HG03095 (cell line): ENCODE measurements at regions not wholly inside any gene's neighbourhood (a gene's known extent, or its start where the extent isn't known, plus 50 kb on each side); places are given as distances from the start of the nearest gene placed in this dataset.
"Not testable (repeated sequence)": the region's sequence is repeated elsewhere in the genome, so short reads cannot be mapped to it uniquely, and the experiment has no call there.

ENCODE experiments used
- ATAC-seq: cut with Tn5 transposase; IDR thresholded peaks from one replicate; pipeline ENCODE4 v1.9.1; 2021; ENCODE audit warnings: moderate library complexity; ENCODE audit not compliant: unreplicated experiment

DNA sequence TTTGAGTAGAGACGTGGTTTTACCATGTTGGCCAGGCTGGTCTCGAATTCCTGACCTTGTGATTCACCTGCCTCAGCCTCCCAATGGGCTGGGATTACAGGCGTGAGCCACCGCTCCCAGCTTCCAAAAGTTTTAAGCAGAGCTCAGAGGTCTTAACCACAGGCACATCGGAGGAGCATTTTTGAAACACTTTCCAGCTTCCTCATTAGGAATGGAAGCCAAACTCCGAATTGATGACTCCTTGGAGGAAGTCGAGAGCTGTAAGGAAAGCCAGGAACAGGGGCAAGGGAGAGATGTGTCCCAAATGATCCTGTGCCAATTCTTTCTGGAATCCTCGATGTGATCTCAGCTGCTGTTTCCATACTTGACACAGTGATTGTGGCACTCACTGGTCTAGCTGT lies 56.2 kb upstream of the CCZ1B start:
- ATAC-seq = not testable (repeated sequence)

DNA sequence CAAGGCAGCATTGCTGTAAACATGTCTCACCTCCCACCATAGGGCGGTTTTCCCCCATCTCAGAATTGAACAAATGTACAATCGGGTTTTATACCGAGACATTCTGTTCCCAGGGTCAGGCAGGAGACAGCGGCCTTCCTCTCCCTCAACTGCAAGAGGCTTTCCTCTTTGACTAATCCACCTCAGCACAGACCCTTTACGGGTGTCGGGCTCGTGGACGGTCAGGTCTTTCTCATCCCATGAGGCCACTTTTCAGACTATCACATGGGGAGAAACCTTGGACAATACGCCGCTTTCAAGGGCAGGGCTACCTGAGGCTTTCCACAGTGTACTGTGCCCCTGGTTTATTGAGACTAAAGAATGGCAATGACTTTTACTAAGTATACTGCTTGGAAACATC lies 57.7 kb upstream of the CCZ1B start:
- not testable (repeated sequence) for ATAC-seq

DNA sequence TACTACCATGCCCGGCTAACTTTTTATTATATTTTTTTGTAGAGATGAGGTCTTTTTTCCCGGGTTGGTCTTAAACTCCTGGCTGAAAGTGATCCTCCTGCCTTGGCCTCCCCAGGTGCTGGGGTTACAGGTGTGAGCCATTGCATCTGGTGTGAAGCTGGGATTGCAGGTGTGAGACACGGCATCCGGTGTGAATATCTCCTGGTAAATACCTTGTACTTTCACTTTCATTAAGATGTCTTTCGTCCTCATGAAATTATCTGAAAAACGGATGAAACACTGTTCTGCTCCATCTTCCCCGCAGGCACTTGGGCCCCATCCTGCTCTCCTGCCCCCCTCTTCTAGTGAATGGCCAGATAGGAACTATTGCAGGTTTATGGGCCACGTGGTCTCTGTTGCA lies 60.1 kb upstream of the CCZ1B start:
- no peak for ATAC-seq

DNA sequence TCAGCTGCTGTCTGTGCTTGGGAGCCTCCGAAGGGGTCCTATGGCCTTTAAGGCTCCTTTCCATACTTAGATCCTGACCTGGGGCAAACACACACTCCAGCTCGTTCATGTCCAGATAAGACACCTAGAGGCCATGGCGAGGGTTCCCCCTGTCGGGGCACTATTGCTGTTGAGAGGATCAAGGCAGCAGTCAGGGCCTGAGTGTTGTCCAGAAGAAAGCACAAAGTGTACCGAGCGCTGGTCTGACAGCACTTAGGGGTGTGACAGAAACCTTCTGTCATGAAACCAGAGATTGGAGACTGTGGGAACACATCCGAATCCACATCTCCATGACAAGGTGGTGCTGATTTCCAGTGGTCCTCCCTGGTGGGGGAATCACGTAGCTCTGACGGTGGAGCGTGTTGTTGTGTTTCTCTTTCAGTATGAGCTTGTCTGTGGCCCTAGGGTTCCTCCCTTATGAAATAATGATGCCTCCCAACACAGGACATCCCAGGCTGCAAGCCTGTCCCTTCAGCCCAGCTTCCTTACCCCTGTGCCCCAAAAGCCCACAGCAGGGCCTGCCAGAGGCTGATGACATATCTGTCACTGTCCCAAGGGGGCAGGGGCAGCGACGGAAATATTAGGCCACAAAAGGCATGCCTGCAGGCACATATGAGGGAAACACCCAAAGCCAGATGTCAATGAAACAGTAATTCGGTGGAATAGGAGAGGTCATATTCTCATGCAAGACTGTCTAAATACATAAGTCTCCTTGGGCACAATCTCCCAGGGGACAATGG lies 62.4 kb upstream of the CCZ1B start:
- not testable (repeated sequence) for ATAC-seq

DNA sequence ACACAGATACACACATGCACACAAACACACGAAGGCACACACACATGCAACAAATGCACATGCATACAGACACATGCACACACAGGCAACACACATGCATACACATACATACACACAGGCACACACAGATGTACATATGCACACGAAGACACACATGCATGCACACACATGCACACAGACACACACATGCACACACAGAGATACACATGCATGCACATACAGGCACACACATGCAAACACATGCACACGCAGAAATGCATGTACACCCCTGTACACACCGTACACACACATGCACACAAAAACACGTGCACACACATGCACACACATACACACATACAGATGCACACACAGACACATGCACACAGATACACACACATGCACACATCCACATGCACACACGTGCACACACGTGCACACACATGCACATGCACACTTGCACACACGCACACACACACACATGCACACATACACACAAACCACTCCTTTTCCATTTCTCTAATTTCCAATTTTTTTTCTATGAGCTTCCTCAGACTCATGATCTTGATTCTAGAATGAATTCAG lies 63.3 kb upstream of the CCZ1B start:
- no peak for ATAC-seq

DNA sequence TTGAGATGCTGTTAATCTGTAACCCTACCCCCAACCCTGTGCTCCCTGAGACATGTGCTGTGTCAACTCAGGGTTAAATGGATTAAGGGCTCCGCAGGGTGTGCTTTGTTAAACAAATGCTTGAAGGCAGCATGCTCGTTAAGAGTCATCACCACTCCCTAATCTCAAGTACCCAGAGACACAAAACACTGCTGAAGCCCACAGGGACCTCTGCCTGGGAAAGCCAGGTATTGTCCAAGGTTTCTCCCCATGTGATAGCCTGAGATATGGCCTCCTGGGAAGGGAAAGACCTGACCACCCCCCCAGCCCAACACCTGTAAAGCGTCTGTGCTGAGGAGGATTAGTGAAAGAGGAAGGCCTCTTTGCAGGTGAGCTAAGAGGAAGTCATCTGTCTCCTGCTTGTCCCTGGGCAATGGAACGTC lies 76.0 kb upstream of the CCZ1B start:
- ATAC-seq = not testable (repeated sequence)

DNA sequence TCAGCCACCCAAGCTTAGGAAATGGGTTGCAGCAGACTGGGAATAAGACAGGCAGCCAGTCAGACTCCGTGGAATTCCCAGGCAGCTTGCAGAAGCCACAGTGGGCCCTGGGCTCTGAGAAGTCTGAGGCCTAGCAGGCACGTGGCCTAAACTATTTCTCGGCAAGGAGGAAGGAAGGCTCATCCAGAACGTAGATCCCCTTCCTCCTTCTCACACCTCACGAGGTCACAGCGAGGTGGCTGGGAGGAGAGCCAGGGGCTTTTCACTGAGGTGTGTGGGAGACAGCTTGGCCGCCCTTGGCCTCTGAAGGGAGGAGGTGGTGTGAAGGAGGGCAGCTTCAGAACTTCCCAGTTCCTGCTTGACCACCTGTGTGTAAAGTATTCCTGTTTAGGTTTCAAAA lies 77.2 kb upstream of the CCZ1B start:
- ATAC-seq = not testable (repeated sequence)

DNA sequence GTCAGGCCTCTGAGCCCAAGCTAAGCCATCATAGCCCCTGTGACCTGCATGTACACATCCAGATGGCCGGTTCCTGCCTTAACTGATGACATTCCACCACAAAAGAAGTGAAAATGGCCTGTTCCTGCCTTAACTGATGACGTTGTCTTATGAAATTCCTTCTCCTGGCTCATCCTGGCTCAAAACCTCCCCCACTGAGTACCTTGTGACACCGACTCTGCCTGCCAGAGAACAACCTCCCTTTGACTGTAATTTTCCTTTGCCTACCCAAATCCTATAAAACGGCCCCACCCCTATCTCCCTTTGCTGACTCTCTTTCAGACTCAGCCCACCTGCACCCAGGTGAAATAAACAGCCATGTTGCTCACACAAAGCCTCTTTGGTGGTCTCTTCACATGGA lies 77.7 kb upstream of the CCZ1B start:
- not testable (repeated sequence) for ATAC-seq

DNA sequence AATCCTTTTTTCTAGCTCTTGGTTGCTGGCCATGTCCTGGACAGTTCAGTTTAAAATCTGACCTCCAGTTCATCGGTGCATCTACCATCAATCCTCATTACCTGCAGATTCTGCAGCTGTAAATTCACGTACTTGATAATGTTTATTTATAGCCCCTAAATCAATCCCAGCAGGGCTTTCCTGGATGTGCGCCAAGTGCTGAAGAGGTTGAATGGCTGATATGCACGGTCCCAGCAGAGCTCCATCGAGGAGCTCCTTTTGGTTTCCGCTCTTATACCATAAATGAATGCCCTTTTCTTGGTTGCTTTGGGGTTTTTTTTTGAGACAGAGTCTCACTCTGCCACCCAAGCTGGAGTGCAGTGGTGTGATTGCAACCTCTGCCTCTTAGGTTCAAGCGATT lies 91.2 kb upstream of the CCZ1B start:
- no peak for ATAC-seq

DNA sequence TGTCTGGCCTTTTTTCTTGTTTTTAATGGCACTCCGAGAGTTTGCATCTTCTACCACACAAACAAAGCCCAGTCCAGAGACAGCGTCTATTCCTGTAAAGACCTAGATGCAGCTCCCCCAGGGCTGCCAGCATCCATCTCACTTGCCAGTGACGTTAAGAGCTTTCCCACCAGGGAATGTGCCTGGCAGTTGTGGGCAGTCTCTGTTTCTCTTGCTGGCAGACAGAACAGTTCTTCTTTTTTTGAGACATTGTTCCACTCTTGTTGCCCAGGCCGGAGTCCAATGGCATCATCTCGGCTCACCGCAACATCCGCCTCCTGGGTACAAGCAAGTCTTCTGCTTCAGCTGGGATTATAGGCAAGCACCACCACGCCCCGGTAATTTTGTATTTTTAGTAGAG lies 93.1 kb upstream of the CCZ1B start:
- ATAC-seq = not testable (repeated sequence)

DNA sequence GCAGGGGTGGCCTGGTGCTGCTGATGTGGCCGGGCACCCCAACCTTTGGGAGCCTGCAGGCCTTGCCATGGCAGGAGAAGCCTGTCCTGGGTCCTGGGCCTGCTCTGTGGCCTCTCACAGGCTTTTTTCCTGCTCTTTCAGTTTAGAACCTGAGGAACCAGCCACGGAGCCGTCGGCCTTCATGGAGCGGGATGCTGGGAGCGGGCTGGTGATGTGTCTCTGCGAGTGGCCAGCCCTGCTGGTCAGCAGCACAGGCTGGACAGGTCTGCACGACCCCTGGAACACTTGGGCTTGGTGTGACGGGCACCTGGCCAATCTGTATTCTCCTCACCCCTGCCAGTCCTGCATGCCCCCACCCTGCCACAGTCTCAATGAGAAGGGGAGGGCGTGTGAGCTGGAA lies 98.4 kb upstream of the CCZ1B start:
- not testable (repeated sequence) for ATAC-seq

DNA sequence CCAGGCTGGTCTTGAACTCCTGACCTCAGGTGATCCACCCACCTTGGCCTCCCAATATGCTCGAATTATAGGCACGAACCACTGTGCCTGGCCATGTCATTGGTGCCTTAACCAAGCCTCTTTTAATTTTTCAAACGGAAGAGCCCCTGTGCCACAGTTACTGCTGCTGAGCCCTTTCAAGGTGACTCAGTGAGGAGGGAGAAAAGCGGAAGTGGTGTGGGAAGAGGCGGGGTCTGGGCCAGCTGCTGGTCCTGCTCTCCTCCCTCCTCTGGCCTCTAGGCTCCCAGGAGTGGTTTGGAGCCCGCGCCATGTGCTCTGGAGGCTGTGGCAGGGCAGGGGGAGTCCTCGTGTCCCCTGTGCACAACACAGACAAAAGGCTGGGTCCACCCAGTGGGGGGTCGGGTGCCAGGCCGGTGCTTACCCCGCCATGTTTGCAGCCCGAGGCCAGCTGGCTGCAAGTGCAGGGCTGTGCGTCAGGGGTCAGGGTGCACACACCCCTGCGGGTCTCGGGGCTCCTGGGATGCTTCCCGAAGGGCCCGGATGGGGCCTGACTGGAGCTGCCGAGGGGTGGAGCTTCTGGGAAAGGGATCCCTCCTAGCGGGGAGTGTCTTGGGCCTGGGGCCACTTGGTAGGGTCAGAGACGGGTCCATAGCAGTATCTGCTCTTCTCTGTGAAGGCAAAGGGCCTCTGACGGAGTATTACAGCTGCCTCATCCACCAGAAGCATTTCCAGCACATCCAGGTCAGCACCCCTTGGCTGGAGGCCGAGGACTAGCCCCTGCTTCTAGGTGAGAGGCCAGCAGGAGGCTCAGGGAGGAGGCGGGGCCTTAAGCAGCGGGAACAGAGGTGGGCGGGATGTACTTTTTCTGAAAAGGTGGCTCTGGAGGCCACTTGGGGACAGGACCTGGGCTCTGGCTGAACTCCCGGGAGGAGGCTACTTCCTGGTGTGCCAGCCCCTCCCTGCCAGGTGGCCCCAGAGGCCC lies 100.4 kb upstream of the CCZ1B start:
- not testable (repeated sequence) for ATAC-seq

DNA sequence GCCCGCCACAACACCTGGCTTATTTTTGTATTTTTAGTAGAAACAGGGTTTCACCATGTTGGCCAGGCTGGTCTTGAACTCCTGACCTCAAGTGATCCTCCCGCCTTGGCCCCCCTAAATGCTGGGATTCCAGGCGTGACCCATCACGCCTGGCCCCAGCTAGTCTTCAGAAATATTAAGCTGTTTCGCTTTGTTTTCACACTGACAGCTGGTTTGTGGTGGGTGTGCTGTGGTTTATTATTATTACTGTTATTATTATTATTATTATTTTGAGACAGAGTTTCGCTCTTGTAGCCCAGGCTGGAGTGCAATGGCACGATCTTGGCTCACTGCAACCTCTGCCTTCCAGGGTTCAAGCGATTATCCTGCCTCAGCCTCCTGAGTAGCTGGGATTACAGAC lies 101.6 kb upstream of the CCZ1B start:
- not testable (repeated sequence) for ATAC-seq

DNA sequence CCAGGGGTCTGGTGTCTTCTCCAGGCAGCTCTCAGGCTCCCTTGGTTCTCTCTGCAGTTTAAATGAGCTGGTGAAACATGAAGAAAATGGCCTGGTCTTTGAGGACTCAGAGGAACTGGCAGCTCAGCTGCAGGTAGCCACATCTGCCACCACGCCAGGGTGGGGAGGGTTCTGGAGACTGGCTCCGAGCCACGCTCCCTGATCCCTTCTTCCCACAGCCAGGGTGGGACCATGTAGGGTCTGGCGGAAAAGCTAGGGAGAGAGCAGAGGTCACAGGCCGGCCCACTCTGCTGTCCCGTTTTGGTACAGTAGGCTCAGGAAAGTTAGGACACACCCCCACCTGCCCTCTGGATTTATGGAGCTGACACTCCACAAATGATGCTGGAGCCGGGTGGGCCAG lies 103.5 kb upstream of the CCZ1B start:
- ATAC-seq = not testable (repeated sequence)

DNA sequence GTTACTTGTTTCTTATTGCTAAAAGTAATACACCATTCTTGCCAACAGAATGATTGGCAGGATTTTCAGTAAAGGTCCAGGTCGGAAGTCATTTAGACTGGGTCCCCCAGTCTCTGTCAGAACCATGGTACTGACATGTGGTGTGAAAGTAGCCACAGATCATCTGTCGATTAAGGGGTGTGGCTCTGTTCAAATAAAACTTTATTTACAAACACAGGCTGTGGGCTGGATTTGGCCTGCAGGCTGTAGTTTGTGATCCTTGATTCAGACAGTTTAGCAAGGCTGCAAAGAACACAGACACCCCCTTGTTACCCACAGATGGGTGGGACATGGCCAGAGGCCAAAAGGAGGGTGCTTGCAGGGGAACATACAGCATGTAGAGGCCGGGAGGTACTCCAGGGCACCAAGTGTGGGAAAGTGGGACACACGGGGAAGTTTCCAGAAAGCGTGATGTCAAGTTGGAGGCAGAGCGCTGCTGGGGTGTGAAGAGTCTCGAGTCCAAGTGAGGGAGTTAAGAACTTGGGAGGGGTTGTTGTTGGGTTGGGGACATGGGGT lies 104.1 kb upstream of the CCZ1B start:
- ATAC-seq = not testable (repeated sequence)

DNA sequence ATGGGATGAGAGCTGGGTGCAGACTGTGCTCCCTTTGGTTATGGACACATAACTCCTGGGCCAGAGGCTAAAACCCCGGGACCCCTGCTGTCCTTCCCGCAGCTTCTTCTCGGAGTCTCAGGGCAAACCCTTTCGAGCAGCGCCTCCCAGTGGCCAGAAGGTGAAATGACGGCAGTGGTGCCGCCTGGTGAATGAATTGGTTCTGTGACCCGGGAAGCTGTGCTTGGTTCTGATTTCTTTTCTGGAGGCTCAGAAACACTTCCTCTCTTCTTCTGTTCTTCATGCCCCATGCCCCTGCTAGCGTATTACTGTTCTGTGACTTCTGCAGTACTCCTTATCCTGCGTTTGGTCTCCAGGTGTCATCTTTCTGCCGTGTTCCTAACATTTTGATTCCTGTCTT lies 104.7 kb upstream of the CCZ1B start:
- not testable (repeated sequence) for ATAC-seq

DNA sequence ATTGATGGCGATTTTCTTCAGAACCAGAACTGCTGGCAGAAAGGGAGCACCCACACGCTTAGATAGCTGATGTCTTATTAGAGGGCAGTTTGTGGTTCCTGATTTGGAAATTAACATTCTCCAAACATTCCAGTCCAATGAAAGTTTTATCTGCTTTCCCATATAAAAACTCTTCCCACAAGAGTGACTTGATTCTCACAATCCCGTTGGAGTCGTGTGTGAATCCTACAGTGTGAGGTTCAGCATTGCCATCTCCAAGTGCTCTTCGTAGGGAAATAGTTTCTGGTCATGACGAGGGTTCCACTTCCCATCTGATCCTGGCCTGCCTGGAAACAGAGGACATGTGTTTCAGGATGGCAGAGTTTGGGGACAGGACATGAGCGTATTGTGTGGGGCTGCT lies 105.4 kb upstream of the CCZ1B start:
- ATAC-seq = not testable (repeated sequence)

DNA sequence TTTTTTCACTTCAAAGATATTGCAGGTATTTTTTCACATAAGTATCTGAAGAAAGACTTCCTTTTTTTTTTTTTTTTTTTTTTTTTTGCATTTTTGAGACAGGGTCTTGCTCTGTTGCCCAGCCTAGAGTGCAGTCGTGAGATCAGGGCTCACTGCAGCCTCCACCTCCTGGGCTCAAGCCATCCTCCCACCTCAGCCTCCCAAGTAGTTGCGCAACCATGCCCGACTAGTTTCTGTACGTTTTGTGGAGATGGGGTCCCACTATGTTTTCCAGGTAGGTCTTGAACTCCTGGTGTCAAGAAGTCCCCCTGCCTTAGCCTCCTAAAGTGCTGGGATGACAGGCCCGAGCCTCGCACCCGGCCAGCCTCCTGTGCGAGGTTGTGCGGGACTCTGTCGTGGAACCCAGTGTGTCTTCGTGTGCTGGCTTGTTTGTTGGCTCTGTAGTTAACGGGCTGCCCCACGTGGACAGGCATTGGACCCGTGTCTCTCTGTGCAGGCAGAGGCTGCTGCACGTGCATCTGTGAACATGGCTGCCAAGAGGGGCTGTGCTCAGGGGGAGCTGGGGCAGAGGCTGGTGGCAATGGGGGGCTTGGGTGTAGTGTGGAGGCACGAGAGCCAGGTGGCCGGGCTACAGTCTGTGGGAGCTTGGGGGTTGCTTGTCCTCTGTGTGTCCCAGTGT lies 108.0 kb upstream of the CCZ1B start:
- ATAC-seq = not testable (repeated sequence)

DNA sequence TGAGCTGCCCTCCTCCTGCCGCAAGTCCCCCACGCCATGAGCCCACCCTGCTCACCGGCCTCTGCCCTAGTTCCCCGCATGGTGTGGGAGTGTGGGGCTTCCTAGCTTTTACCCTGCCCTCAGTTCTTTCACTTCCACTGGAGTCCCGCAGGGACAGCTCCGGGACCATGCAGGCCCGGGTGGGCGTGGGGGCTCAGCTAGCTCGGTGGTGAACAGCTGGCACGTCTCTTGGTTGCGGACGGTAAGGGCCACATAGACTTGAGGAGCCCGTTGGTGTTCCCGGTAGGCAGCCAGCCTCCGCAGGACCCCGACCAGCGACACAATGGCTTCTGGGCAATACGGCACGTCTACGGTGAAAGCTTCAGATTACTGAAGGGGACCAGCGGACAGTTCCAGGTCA lies 108.9 kb upstream of the CCZ1B start:
- no peak for ATAC-seq

DNA sequence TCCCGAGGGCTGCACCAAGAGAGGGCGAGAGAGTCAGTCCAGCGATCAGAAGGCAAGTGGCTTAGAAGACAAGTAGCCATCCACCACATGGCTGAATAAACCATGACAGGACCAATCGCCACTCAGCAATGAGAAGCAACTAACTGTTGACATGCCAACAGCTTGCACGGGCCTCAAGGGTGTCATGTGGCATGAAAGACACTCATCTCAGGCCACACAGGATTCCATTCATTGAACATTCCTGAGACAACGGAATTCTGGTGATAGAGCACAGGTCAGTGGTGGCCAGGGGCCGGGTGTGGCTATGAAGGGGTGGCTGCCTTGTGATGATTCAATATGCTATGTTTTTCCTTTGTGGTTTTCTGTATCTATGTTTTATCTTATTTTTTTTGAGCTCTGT lies 110.6 kb upstream of the CCZ1B start:
- not testable (repeated sequence) for ATAC-seq

DNA sequence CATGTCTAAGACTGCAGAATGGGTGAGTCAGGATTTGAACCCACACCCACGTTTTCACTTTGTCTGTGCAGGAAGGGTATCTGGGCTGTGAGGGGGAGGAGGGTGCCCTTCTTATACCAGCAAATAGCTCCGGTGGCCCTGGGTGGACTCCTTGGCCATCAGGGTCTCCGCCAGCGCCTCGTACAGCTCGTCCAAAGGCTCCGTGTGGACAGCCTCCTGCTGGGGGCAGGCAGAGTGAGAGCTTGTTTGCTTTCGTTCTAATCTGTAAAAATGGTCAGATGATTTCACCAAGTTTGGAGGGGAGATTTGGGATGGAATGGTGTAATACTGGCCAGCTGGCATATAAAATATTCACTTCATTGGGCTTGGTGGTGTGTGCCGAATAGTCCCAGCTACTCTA lies 111.7 kb upstream of the CCZ1B start:
- ATAC-seq = not testable (repeated sequence)
